ENCODE measurements at regions not wholly inside any gene's neighbourhood (a gene's known extent, or its start where the extent isn't known, plus 50 kb on each side); places are given as distances from the start of the nearest gene placed in this dataset.

DNA sequence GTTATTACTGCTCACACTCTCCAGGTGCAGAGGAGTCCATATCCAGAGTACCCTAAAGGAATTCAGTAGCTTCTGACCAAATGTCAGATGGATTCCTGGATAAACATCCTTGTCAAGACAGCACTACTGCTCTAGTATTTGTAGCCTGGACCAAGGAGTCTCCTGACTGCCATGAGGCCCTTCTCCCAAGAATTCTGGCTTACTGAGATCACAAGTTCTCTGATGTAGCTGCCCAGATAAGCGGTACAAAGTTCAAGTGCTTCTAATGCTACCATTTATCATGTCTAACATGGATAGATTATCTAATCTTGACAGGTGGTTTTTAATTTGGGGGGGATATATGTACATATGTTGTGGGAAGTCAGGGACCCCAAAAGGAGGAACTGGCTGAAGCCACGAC lies 196.6 kb upstream of the HMCN1 start:
- WGBS, 2 donors = 75 to 89% methylated on average over 2 of the region's 2 CpGs
- H3K4me3 ChIP-seq = no peak overlapping the region
- no peak for DNase-seq
- H3K4me1 ChIP-seq = no peaks in the 10 kb centered on the region
- TF ChIP-seq CTCF (IDR thresholded peaks at IDR 0.05) (no peak), POLR2A (IDR thresholded peaks at IDR 0.05) (no peak)
- intact Hi-C loops (cut with DNase I; ENCODE audit: low total_unique reads) = no loop called here
- no peaks in the 10 kb centered on the region for H3K36me3 ChIP-seq (ENCODE audit: low read depth, missing control alignments)
- no peaks in the 10 kb centered on the region for H3K9me3 ChIP-seq
- no peak overlapping the region for H3K27ac ChIP-seq
- no peaks in the 10 kb centered on the region for H3K27me3 ChIP-seq

DNA sequence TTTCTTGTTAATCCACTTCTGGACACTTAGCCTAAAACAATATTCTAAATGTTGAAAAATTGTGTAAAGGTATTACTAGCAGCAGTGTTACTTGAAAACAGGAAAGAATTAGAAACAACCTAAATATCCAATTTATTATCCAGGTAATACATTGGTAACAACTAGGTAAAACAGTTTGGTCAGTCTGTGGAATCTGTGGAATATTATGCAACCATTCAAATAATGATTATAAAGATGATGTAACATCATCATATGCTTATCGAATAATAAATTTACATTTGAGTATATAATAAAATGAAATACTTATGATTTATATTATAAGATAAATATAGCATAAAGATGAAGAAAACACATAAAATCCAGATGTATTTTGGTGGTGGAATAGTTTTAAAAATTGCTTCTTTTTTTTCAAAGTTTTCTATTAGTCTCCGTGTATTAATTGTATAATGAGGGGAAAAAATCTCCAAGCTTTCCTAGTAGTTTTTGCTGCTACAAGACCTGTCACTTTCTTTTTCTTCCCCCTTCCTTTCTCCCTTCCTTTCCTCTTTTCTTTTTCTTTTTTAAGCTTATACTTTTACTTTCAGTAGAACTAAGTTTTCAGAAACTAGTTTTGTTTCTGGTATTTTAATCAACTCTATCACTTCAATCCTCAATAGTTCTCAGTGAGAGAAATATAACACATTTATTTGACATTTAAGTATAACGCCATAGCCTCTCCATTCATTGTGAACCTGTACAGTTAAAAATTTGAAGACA lies 197.8 kb upstream of the HMCN1 start:
- intact Hi-C loops (cut with DNase I; ENCODE audit: low total_unique reads) = no loop called here
- no peak for TF ChIP-seq CTCF (IDR thresholded peaks at IDR 0.05)
- TF ChIP-seq POLR2A (IDR thresholded peaks at IDR 0.05) = no peak
- H3K27me3 ChIP-seq = no peaks in the 10 kb centered on the region
- 83 to 90% methylated on average over 3 of the region's 3 CpGs for WGBS, 2 donors
- no peaks in the 10 kb centered on the region for H3K9me3 ChIP-seq
- no peaks in the 10 kb centered on the region for H3K4me1 ChIP-seq
- H3K36me3 ChIP-seq (ENCODE audit: low read depth, missing control alignments) = no peaks in the 10 kb centered on the region
- no peak overlapping the region for H3K27ac ChIP-seq
- no peak for DNase-seq
- no peak overlapping the region for H3K4me3 ChIP-seq

DNA sequence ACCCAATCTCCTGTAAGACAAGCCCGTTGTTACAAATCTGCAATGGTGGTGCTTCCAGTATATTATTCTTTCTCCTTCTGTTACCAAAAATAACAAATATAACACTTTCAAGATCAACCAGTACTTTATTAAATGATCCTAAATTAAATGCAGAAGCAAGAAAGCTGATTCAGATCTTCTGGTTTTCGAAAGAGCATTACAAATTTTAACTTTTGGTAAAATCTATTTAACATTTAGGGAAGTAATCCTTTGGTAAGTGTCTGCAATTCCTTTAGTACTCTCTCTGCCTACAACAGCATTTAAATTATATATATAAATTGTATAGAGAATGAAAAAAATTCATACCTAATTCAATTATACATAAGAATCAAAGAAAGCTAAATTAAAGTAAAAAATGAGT lies 198.6 kb upstream of the HMCN1 start:
- Histone ChIP-seq H3K4me3 (no peak overlapping the region), H3K9me3 (no peaks in the 10 kb centered on the region), H3K36me3 (ENCODE audit: low read depth, missing control alignments) (no peaks in the 10 kb centered on the region), H3K27me3 (no peaks in the 10 kb centered on the region), H3K27ac (no peak overlapping the region), H3K4me1 (no peaks in the 10 kb centered on the region)
- WGBS, 2 donors = 60 to 69% methylated on average over 2 of the region's 2 CpGs
- TF ChIP-seq POLR2A (IDR thresholded peaks at IDR 0.05) = no peak
- TF ChIP-seq CTCF (IDR thresholded peaks at IDR 0.05) = no peak
- intact Hi-C loops (cut with DNase I; ENCODE audit: low total_unique reads) = no loop called here
- DNase-seq = no peak

DNA sequence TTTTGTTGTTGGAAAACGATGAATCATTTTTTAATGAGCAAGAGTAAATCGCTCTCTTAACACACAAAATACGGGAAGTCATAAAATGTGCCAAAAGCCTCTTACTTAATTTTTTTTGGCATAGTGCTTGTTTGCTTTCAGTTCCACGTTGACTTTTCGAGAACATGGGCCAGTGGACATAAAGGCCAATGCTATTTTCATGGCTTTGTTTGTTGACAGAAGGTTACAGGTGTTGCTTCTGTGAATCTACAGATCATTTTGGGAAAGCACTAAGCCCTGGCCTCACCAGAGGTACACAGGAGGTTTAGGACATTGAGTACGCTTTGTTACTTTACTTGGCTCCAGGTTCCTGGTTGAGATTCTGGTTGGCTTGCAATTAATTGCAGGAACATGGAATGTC lies 199.4 kb upstream of the HMCN1 start:
- H3K9me3 ChIP-seq = no peaks in the 10 kb centered on the region
- no peak for TF ChIP-seq CTCF (IDR thresholded peaks at IDR 0.05)
- no peak for TF ChIP-seq POLR2A (IDR thresholded peaks at IDR 0.05)
- no peaks in the 10 kb centered on the region for H3K36me3 ChIP-seq (ENCODE audit: low read depth, missing control alignments)
- intact Hi-C loops (cut with DNase I; ENCODE audit: low total_unique reads) = no loop called here
- no peaks in the 10 kb centered on the region for H3K27me3 ChIP-seq
- no peak overlapping the region for H3K4me3 ChIP-seq
- H3K27ac ChIP-seq = no peak overlapping the region
- 37 to 46% methylated on average over 6 of the region's 6 CpGs for WGBS, 2 donors
- no peak for DNase-seq
- no peaks in the 10 kb centered on the region for H3K4me1 ChIP-seq

DNA sequence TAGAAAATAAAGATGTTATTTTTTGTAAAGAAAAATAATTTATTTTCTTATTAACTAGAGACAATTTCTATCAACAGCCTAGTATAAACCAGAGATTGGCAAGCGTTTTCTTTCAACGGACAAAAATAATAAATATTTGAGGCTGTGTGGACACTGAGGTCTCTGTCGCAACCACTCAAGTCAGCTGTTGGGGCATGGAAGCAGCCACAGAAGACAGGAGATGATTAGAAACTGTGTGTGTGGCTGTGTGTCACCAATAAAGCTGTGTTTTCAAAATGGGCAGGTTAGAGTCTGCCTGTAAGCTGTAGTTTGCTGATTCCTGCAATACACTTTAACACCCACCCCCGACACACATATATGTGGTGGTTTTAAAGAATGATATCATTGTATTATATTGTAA lies 200.6 kb upstream of the HMCN1 start:
- TF ChIP-seq CTCF (IDR thresholded peaks at IDR 0.05) (no peak), POLR2A (IDR thresholded peaks at IDR 0.05) (no peak)
- intact Hi-C loops (cut with DNase I; ENCODE audit: low total_unique reads) = no loop called here
- Histone ChIP-seq H3K4me1 (no peaks in the 10 kb centered on the region), H3K27ac (no peak overlapping the region), H3K9me3 (no peaks in the 10 kb centered on the region), H3K4me3 (no peak overlapping the region), H3K27me3 (no peaks in the 10 kb centered on the region), H3K36me3 (ENCODE audit: low read depth, missing control alignments) (no peaks in the 10 kb centered on the region)
- 88 to 89% methylated on average over 4 of the region's 4 CpGs for WGBS, 2 donors
- DNase-seq = no peak
